ENCODE measurements at regions not wholly inside any gene's neighbourhood (a gene's known extent, or its start where the extent isn't known, plus 50 kb on each side); places are given as distances from the start of the nearest gene placed in this dataset.

DNA sequence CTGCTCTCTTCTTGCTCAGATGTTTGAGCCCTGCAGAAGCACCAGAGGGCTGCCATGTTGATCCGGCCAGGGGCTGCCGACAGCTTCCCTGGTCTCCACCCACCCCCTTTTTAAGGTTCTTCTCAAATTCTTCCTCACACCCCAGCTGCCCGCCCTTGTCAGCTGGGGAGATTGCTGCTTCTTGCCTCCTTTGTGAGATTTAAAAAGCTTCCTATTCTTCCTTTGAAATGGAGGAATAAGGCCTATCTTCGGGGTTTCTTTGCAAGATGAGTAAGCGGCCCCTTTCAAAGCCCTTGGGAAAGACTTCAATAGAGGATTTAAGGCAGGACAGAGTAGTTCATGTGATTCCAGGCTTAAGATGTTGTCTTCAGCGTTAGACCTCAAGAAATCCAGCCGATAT, 211.9 kb upstream of the SHH start:
- no peaks in the 10 kb centered on the region for H3K36me3 Mint-ChIP-seq
- H3K4me1 Mint-ChIP-seq: no peaks in the 10 kb centered on the region
- H3K27me3 ChIP-seq (ENCODE audit: control insufficient read depth, insufficient read depth, low read length): no peaks in the 10 kb centered on the region
- no peak overlapping the region for H3K4me3 Mint-ChIP-seq
- no peaks in the 10 kb centered on the region for H3K27me3 Mint-ChIP-seq
- DNase-seq (no peak), ATAC-seq (ENCODE audit: low read depth in 2 of 2) (no peak)
- H3K27ac Mint-ChIP-seq: no peak overlapping the region
- H3K36me3 ChIP-seq (ENCODE audit: control insufficient read depth, insufficient read depth, low read length): no peaks in the 10 kb centered on the region
- H3K4me1 ChIP-seq (ENCODE audit: control insufficient read depth, insufficient read depth, low read length, poor library complexity, severe bottlenecking): no peaks in the 10 kb centered on the region
- H3K27ac ChIP-seq (ENCODE audit: insufficient read depth, low read length, poor library complexity, severe bottlenecking): no peak overlapping the region
- no peaks in the 10 kb centered on the region for H3K9me3 Mint-ChIP-seq
- H3K9me3 ChIP-seq (ENCODE audit: control insufficient read depth in 2 of 2, low read length in 2 of 2): no peaks in the 10 kb centered on the region
- H3K4me3 ChIP-seq (ENCODE audit: low read depth, low read length): no peak overlapping the region

DNA sequence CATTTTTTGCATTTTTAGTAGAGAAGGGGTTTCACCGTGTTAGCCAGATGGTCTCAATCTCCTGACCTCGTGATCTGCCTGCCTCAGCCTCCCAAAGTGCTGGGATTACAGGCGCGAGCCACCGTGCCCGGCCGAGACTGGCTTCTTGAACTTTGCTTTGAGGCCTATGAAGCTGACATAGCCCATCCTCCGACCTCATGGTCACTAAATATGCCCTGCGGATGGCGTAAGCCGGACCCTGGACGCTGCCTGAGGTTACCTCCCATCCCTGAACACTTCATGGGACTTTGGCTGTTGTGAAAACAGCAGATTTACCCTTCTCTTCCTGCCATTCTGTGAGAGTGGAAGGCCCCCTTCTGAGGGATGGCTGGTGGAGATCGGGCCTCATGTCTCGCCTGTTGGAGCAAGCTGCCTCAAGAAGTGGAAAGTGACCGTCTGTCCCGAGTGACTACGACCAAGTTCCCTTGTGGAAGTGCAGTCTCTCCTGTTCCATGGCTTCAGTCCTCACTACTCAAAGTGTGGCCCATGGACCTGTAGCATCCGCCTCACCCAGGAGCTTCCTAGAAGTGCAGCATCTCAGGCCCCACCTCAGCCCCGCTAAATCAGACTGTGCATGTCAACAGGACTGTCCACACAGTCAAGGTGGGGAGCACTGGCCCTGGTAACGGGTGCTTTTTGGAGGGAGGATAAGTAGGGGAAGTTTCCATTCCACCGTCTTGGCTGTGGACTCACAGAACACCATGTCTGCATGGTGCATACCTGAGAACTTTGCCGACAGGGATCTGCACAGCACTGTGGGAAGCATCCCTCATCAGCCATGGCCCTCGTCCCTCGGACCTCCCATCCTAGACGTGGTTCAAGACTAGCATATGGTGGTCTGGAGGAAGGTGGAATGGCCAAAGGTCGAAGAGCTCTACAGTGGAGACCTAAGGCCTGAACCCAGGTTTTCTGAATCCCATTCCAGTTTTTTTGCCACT, 210.5 kb upstream of the SHH start:
- H3K4me1 Mint-ChIP-seq: no peaks in the 10 kb centered on the region
- no peak overlapping the region for H3K27ac ChIP-seq (ENCODE audit: insufficient read depth, low read length, poor library complexity, severe bottlenecking)
- H3K9me3 ChIP-seq (ENCODE audit: control insufficient read depth in 2 of 2, low read length in 2 of 2): no peaks in the 10 kb centered on the region
- no peaks in the 10 kb centered on the region for H3K36me3 ChIP-seq (ENCODE audit: control insufficient read depth, insufficient read depth, low read length)
- H3K4me1 ChIP-seq (ENCODE audit: control insufficient read depth, insufficient read depth, low read length, poor library complexity, severe bottlenecking): no peaks in the 10 kb centered on the region
- no peak overlapping the region for H3K27ac Mint-ChIP-seq
- H3K27me3 ChIP-seq (ENCODE audit: control insufficient read depth, insufficient read depth, low read length): no peaks in the 10 kb centered on the region
- no peak for DNase-seq
- no peak for ATAC-seq (ENCODE audit: low read depth in 2 of 2)
- no peaks in the 10 kb centered on the region for H3K9me3 Mint-ChIP-seq
- H3K36me3 Mint-ChIP-seq: no peaks in the 10 kb centered on the region
- no peaks in the 10 kb centered on the region for H3K27me3 Mint-ChIP-seq
- H3K4me3 Mint-ChIP-seq: no peak overlapping the region
- H3K4me3 ChIP-seq (ENCODE audit: low read depth, low read length): no peak overlapping the region

DNA sequence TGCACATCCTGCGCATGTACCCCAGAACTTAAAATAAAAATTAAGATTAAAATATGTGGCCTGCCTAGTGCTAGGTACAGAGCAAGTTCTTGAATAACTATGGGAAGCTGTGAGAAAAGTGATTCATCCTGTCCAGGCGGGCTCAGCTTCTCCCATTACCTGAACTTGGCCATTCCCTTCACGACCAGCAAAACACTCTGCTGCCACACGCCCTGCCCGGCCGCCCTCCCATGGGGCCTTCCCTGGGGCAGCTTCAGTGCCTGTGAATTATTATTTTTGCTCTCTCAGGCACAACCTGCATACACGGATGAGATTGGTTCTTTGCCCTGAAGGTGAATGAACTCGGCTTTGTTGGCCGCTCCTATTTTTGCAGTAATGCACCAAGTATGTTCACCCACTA, 209.2 kb upstream of the SHH start:
- no peaks in the 10 kb centered on the region for H3K36me3 Mint-ChIP-seq
- Histone ChIP-seq H3K27me3 (ENCODE audit: control insufficient read depth, insufficient read depth, low read length) (no peaks in the 10 kb centered on the region), H3K27ac (ENCODE audit: insufficient read depth, low read length, poor library complexity, severe bottlenecking) (no peak overlapping the region), H3K36me3 (ENCODE audit: control insufficient read depth, insufficient read depth, low read length) (no peaks in the 10 kb centered on the region), H3K4me1 (ENCODE audit: control insufficient read depth, insufficient read depth, low read length, poor library complexity, severe bottlenecking) (no peaks in the 10 kb centered on the region), H3K9me3 (ENCODE audit: control insufficient read depth in 2 of 2, low read length in 2 of 2) (no peaks in the 10 kb centered on the region), H3K4me3 (ENCODE audit: low read depth, low read length) (no peak overlapping the region)
- no peaks in the 10 kb centered on the region for H3K9me3 Mint-ChIP-seq
- no peak for DNase-seq
- peak overlapping the region in 1 of 3 donors; percentile 48 for H3K27ac Mint-ChIP-seq
- no peak overlapping the region for H3K4me3 Mint-ChIP-seq
- ATAC-seq (ENCODE audit: low read depth in 2 of 2): no peak
- H3K4me1 Mint-ChIP-seq: no peaks in the 10 kb centered on the region
- H3K27me3 Mint-ChIP-seq: no peaks in the 10 kb centered on the region

DNA sequence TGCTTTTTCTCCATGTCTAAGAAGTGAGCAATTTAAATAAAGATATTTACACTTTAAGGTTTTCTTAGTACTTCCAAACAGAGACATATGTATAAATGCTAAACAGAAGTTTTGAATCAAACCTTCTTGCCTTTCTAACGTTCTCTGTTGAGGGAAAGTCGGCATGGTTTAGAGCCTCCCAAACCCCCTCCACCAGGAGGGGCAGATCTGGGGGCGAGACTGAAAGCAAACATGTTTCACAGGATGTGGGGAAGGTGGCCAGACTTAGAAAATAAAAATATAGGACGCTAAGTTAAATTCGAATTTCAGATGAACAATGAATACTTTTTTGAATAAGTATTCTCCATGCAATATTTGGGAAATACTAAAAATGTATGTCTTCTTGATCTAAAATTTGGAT, 208.3 kb upstream of the SHH start:
- Mint-ChIP-seq H3K4me3 (no peak overlapping the region), H3K9me3 (peaks cover 0 to 2% (median 0%) of the 10 kb centered on the region in 7 donors)
- DNase-seq: no peak

DNA sequence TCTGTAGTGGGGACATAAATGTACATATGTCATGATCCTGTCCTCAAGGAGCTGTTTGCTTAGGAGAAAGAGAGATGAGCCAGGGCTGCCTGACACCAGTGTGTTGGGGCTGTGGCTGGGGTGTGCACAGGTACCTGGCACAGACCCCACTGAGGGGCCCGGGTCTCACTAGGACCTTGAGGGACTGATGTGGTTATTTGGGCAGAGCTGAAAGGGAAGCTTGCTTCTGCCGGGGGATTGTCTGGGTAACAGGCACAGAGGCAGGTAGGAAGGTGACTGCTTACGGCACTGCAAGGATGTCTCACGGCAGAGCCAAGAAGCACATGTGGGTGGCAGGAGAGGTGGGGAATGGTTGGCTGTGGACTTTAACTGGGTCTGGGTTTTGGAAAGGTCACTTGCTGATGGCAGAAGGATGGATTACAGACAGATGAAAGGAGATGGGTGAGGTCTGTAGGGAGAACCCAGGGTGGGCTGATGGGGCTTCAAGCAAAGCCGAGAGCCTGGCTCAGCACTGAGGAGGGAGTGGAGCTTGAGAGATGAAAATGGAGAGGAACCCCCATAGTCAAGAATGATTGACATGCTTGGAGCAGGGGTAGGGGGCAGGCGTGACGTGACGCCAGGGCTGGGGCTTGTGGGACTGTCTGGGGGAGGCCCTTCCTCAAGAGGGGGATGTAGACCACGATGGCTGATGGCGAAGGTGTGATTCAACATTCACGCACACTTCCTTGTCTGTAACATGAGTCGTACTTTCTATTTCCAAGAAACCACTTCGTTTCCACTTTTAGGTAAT, 207.7 kb upstream of the SHH start:
- Mint-ChIP-seq H3K4me1 (no peaks in the 10 kb centered on the region), H3K36me3 (no peaks in the 10 kb centered on the region), H3K27ac (no peak overlapping the region), H3K4me3 (no peak overlapping the region), H3K27me3 (no peaks in the 10 kb centered on the region), H3K9me3 (peaks cover 0 to 2% (median 0%) of the 10 kb centered on the region in 7 donors)
- no peaks in the 10 kb centered on the region for H3K36me3 ChIP-seq (ENCODE audit: control insufficient read depth, insufficient read depth, low read length)
- DNase-seq: no peak
- no peak for ATAC-seq (ENCODE audit: low read depth in 2 of 2)
- H3K4me3 ChIP-seq (ENCODE audit: low read depth, low read length): no peak overlapping the region
- no peak overlapping the region for H3K27ac ChIP-seq (ENCODE audit: insufficient read depth, low read length, poor library complexity, severe bottlenecking)
- no peaks in the 10 kb centered on the region for H3K4me1 ChIP-seq (ENCODE audit: control insufficient read depth, insufficient read depth, low read length, poor library complexity, severe bottlenecking)
- H3K9me3 ChIP-seq (ENCODE audit: control insufficient read depth in 2 of 2, low read length in 2 of 2): no peaks in the 10 kb centered on the region
- no peaks in the 10 kb centered on the region for H3K27me3 ChIP-seq (ENCODE audit: control insufficient read depth, insufficient read depth, low read length)

More for the DNA sequence above, 208.3 kb upstream of the SHH start:
- Histone ChIP-seq H3K9me3 (ENCODE audit: control insufficient read depth in 2 of 2, low read length in 2 of 2) (no peaks in the 10 kb centered on the region), H3K4me1 (ENCODE audit: control insufficient read depth, insufficient read depth, low read length, poor library complexity, severe bottlenecking) (no peaks in the 10 kb centered on the region), H3K27me3 (ENCODE audit: control insufficient read depth, insufficient read depth, low read length) (no peaks in the 10 kb centered on the region), H3K36me3 (ENCODE audit: control insufficient read depth, insufficient read depth, low read length) (no peaks in the 10 kb centered on the region), H3K27ac (ENCODE audit: insufficient read depth, low read length, poor library complexity, severe bottlenecking) (no peak overlapping the region), H3K4me3 (ENCODE audit: low read depth, low read length) (no peak overlapping the region)
- Mint-ChIP-seq H3K27me3 (no peaks in the 10 kb centered on the region), H3K27ac (no peak overlapping the region), H3K4me1 (no peaks in the 10 kb centered on the region), H3K36me3 (no peaks in the 10 kb centered on the region)
- no peak for ATAC-seq (ENCODE audit: low read depth in 2 of 2)

DNA sequence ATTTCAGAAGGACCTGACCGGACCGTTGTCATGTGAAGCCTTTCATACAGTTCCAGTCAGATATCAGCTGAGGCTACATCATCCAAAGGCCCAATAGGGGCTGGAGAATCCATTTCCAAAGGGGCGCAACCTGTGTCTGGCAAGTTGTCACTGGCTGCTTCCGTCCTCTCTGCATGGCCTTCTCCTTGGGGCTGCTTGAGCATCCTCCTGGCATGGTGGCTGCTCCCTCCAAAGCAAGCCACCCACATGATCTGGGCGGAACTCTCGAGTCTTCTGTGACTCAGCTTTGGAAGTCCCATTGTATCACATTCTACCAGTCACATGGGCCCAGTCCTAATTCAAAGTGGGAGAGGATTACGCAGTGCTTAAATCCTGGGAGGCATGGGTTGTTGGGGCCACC, 207.0 kb upstream of the SHH start:
- no peaks in the 10 kb centered on the region for H3K27me3 Mint-ChIP-seq
- H3K9me3 Mint-ChIP-seq: peaks cover 0 to 2% (median 0%) of the 10 kb centered on the region in 7 donors
- no peak for DNase-seq
- no peaks in the 10 kb centered on the region for H3K4me1 Mint-ChIP-seq
- Histone ChIP-seq H3K4me1 (ENCODE audit: control insufficient read depth, insufficient read depth, low read length, poor library complexity, severe bottlenecking) (no peaks in the 10 kb centered on the region), H3K36me3 (ENCODE audit: control insufficient read depth, insufficient read depth, low read length) (no peaks in the 10 kb centered on the region), H3K27me3 (ENCODE audit: control insufficient read depth, insufficient read depth, low read length) (no peaks in the 10 kb centered on the region), H3K9me3 (ENCODE audit: control insufficient read depth in 2 of 2, low read length in 2 of 2) (no peaks in the 10 kb centered on the region), H3K4me3 (ENCODE audit: low read depth, low read length) (no peak overlapping the region), H3K27ac (ENCODE audit: insufficient read depth, low read length, poor library complexity, severe bottlenecking) (no peak overlapping the region)
- ATAC-seq (ENCODE audit: low read depth in 2 of 2): no peak
- H3K27ac Mint-ChIP-seq: no peak overlapping the region
- no peak overlapping the region for H3K4me3 Mint-ChIP-seq
- H3K36me3 Mint-ChIP-seq: no peaks in the 10 kb centered on the region

DNA sequence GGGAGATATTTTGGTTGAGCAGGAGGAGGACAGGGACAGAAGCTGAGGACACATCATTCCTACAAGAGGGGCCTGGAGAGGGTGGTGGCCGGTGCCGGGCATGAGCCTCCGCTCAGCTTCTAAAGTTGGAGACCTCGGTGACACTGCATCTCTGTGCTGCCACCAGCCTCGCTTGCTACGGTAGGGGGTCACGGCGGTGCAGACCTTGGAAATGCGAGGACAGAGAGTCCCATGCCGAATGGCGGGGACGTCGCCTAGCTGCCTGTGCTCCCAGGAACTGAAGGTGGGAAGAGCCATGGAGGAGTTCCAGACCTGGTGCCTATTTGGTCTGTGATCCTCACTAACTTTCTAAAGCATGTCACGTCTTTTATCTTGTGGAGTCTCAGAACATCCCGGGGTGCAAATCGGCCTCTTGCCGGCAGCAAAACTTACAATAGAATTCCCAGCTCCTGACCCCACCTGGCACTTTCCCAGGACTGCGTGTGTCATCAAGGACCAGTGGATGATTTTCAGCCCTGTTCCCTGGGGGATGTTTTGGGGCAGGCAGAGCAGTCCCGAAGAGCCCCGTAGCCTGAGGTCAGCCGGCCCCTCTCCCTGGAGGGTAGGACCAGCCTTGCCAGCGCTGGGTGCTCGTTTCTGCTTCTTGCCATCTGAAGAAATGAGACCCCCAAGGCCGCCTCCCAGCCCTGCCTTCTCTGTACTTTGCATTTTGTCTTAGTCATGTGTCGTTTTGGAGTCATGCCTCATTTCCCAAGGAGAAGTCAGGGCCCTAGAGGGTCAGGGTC, 205.8 kb upstream of the SHH start:
- Histone ChIP-seq H3K4me1 (ENCODE audit: control insufficient read depth, insufficient read depth, low read length, poor library complexity, severe bottlenecking) (no peaks in the 10 kb centered on the region), H3K36me3 (ENCODE audit: control insufficient read depth, insufficient read depth, low read length) (no peaks in the 10 kb centered on the region), H3K4me3 (ENCODE audit: low read depth, low read length) (no peak overlapping the region), H3K27me3 (ENCODE audit: control insufficient read depth, insufficient read depth, low read length) (no peaks in the 10 kb centered on the region), H3K9me3 (ENCODE audit: control insufficient read depth in 2 of 2, low read length in 2 of 2) (no peaks in the 10 kb centered on the region), H3K27ac (ENCODE audit: insufficient read depth, low read length, poor library complexity, severe bottlenecking) (no peak overlapping the region)
- no peaks in the 10 kb centered on the region for H3K4me1 Mint-ChIP-seq
- no peak for DNase-seq
- no peak overlapping the region for H3K4me3 Mint-ChIP-seq
- ATAC-seq (ENCODE audit: low read depth in 2 of 2): no peak
- H3K9me3 Mint-ChIP-seq: peaks cover 0 to 5% (median 2%) of the 10 kb centered on the region in 7 donors
- H3K27ac Mint-ChIP-seq: no peak overlapping the region
- no peaks in the 10 kb centered on the region for H3K36me3 Mint-ChIP-seq
- H3K27me3 Mint-ChIP-seq: no peaks in the 10 kb centered on the region
